Uterus (tissue), 2 donors: ENCODE measurements at regions not wholly inside any gene's neighbourhood (a gene's known extent, or its start where the extent isn't known, plus 50 kb on each side); places are given as distances from the start of the nearest gene placed in this dataset.

Experiments
- CTCF ChIP-seq, 4 experiments: fragments of 200-600 bp in 2 of 4; fragments of 450-650 bp in 2 of 4; sonication (generic) in 2 of 4; IDR thresholded peaks; one replicate each; pipeline ENCODE4 v1.5.1; 2016 to 2019; ENCODE audit warnings: antibody characterized with exemption in 4 of 4, mild to moderate bottlenecking in 2 of 4, moderate library complexity in 1 of 4
- POLR2A ChIP-seq, 2 donors: fragments of 450-650 bp; IDR thresholded peaks; one replicate each; pipeline ENCODE4 v1.6.1; 2016; ENCODE audit warnings: antibody characterized with exemption in 2 of 2, mild to moderate bottlenecking in 1 of 2, moderate library complexity in 1 of 2

- TF ChIP-seq CTCF (IDR thresholded peaks at IDR 0.05), result no peak
- no peak for TF ChIP-seq POLR2A (IDR thresholded peaks at IDR 0.05)
Observed at GRCh38 chr2:105570757-105571156, 171.9 kb upstream of the FHL2 start.
